HepG2 (cell line): ENCODE measurements at regions not wholly inside any gene's neighbourhood (a gene's known extent, or its start where the extent isn't known, plus 50 kb on each side); places are given as distances from the start of the nearest gene placed in this dataset.

Experiments used
- CAMTA2 ChIP-seq: sonication (generic); formaldehyde crosslinking; IDR thresholded peaks from 2 replicates; pipeline ENCODE4 v1.4.0; 2020; ENCODE audit warnings: mild to moderate bottlenecking, missing genetic modification reagents, borderline replicate concordance
- CREM ChIP-seq, 2 experiments: sonication (generic) in 1 of 2; formaldehyde crosslinking in 1 of 2; IDR thresholded peaks; 2 replicates each; pipeline versions ENCODE4 v1.4.0 to v1.6.1; 2016 to 2020; ENCODE audit warnings: antibody characterized with exemption in 1 of 2, mild to moderate bottlenecking in 1 of 2, missing genetic modification reagents in 1 of 2
- CTCF ChIP-seq: sonication (generic); formaldehyde crosslinking; IDR thresholded peaks from 2 replicates; pipeline ENCODE4 v1.5.0; 2020; ENCODE audit warnings: mild to moderate bottlenecking, missing genetic modification reagents, moderate library complexity
- TF ChIP-seq, protein P1 (sequence below): sonication (generic); formaldehyde crosslinking; IDR thresholded peaks from 2 replicates; pipeline ENCODE4 v1.5.1; 2020; ENCODE audit warnings: missing genetic modification reagents, mild to moderate bottlenecking, borderline replicate concordance

DNA sequence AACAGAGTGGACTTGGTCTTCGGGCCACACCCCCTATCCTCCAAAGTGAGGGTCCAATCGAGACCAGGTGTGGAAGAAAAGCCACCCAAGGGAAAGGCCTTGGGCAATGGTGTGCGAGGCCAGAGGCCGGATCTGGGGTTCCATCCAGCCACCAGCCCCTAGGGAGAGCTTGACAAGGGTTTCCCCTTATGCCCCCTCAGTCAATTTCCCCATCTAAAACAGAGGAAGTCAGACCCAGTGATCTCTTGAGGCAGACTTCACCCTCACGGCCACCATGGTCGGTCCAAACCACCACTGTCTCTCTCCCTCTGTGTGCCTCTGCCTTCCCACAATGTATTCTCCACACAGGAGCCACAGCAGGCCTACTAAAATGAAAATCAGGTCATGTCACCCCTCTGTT is 82.9 kb downstream of the C5orf15 start:
- no peak for TF ChIP-seq CTCF
- no peak for TF ChIP-seq CAMTA2 (CRISPR knock-in tag)
- TF ChIP-seq, protein P1, sequence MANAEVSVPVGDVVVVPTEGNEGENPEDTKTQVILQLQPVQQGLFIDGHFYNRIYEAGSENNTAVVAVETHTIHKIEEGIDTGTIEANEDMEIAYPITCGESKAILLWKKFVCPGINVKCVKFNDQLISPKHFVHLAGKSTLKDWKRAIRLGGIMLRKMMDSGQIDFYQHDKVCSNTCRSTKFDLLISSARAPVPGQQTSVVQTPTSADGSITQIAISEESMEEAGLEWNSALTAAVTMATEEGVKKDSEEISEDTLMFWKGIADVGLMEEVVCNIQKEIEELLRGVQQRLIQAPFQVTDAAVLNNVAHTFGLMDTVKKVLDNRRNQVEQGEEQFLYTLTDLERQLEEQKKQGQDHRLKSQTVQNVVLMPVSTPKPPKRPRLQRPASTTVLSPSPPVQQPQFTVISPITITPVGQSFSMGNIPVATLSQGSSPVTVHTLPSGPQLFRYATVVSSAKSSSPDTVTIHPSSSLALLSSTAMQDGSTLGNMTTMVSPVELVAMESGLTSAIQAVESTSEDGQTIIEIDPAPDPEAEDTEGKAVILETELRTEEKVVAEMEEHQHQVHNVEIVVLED = no peak
- TF ChIP-seq CREM (IDR thresholded peaks at IDR 0.05) = no peak
- TF ChIP-seq CREM (CRISPR knock-in tag; IDR thresholded peaks at IDR 0.05) = no peak
